IMR-90 (cell line): ENCODE measurements at regions not wholly inside any gene's neighbourhood (a gene's known extent, or its start where the extent isn't known, plus 50 kb on each side); places are given as distances from the start of the nearest gene placed in this dataset.

Experiments used
- ATAC-seq: fragments of 200-7000 bp; cut with Tn5 transposase; 2 replicates; pipeline ENCODE4 v1.9.1; 2020; ENCODE audit warnings: low read depth, mild to moderate bottlenecking, moderate library complexity
- BruUV-seq: library from RNA; stranded (reverse); fragments of 400-500 nt; replicated peaks from 2 replicates; lab custom pipeline; 2021; lab: Mats Ljungman, UMichigan
- CTCF ChIA-PET: fragments of 300-600 bp; formaldehyde crosslinking; extraction: SDS; loops from one replicate; lab custom pipeline; 2021; ENCODE audit warnings: antibody characterized with exemption; lab: Yijun Ruan, JAX
- POLR2A ChIA-PET: fragments of 300-600 bp; sonication (Branson Sonifier 250); formaldehyde crosslinking; loops from one replicate; lab custom pipeline; 2022; ENCODE audit warnings: antibody characterized with exemption; ENCODE audit not compliant: unreplicated experiment; lab: Charles Lee
- DNase-seq: peaks from one replicate; pipeline ENCODE4 v3.0.0; 2013
- H2AFZ ChIP-seq: replicated peaks from 2 replicates; pipeline ENCODE3; 2013; ENCODE audit warnings: low read length, mild to moderate bottlenecking; ENCODE audit not compliant: poor library complexity
- H2AK5ac ChIP-seq: 2 replicates; pipeline ENCODE4 v1.6.1; 2013; ENCODE audit warnings: low read depth, low read length, inconsistent platforms
- H2AK9ac ChIP-seq: replicated peaks from 2 replicates; pipeline ENCODE3; 2013; ENCODE audit warnings: mild to moderate bottlenecking, low read depth, low read length, moderate library complexity; ENCODE audit not compliant: poor library complexity
- H2BK120ac ChIP-seq: 2 replicates; pipeline ENCODE4 v1.6.1; 2013; ENCODE audit warnings: low read depth, low read length, inconsistent platforms
- H2BK15ac ChIP-seq: 3 replicates; pipeline ENCODE4 v1.6.1; 2013; ENCODE audit warnings: low read depth, low read length, inconsistent platforms
- H2BK20ac ChIP-seq: 2 replicates; pipeline ENCODE4 v1.6.1; 2013; ENCODE audit warnings: low read depth, mild to moderate bottlenecking, inconsistent platforms, low read length, moderate library complexity
- H2BK5ac ChIP-seq: 2 replicates; pipeline ENCODE4 v1.6.1; 2013; ENCODE audit warnings: mild to moderate bottlenecking, low read depth, low read length, inconsistent platforms; ENCODE audit not compliant: poor library complexity, severe bottlenecking
- H3K14ac ChIP-seq: replicated peaks from 2 replicates; pipeline ENCODE4 v1.6.1; 2013; ENCODE audit warnings: low read depth, low read length, inconsistent platforms
- H3K18ac ChIP-seq: 2 replicates; pipeline ENCODE4 v1.6.1; 2013; ENCODE audit warnings: low read depth, low read length, control low read depth
- H3K23ac ChIP-seq: 2 replicates; pipeline ENCODE4 v1.6.1; 2013; ENCODE audit warnings: low read depth, low read length, inconsistent platforms
- H3K27ac ChIP-seq: 2 replicates; pipeline ENCODE4 v1.5.1; 2013; ENCODE audit warnings: mild to moderate bottlenecking, control low read depth, low read length; ENCODE audit not compliant: insufficient read depth
- H3K27me3 ChIP-seq: 2 replicates; pipeline ENCODE4 v1.6.1; 2013; ENCODE audit warnings: low read length; ENCODE audit not compliant: control insufficient read depth, insufficient read depth
- H3K36me3 ChIP-seq: 2 replicates; pipeline ENCODE4 v1.6.1; 2013; ENCODE audit warnings: low read length, mixed read lengths; ENCODE audit not compliant: control insufficient read depth, insufficient read depth
- H3K4ac ChIP-seq: 2 replicates; pipeline ENCODE4 v1.6.1; 2013; ENCODE audit warnings: low read depth, low read length, inconsistent platforms
- H3K4me1 ChIP-seq: 2 replicates; pipeline ENCODE4 v1.6.1; 2013; ENCODE audit warnings: low read length, mixed read lengths; ENCODE audit not compliant: control insufficient read depth, insufficient read depth
- H3K4me2 ChIP-seq: 2 replicates; pipeline ENCODE4 v1.6.1; 2013; ENCODE audit warnings: low read depth, mild to moderate bottlenecking, control low read depth, low read length, moderate library complexity
- H3K4me3 ChIP-seq: 2 replicates; pipeline ENCODE4 v1.5.1; 2013; ENCODE audit warnings: low read depth, mild to moderate bottlenecking, control low read depth, low read length, moderate library complexity; ENCODE audit not compliant: insufficient read depth
- H3K56ac ChIP-seq: 2 replicates; pipeline ENCODE4 v1.6.1; 2013; ENCODE audit warnings: low read length, inconsistent platforms; ENCODE audit not compliant: insufficient read depth; ENCODE audit errors: extremely low read depth
- H3K79me1 ChIP-seq, 2 experiments: 2 replicates each; pipeline ENCODE4 v1.6.1; 2013; ENCODE audit warnings: low read length in 2 of 2, inconsistent platforms in 1 of 2, low read depth in 1 of 2
- H3K9ac ChIP-seq: 2 replicates; pipeline ENCODE4 v1.6.1; 2013; ENCODE audit warnings: low read depth, low read length, control low read depth
- H3K9me1 ChIP-seq: 2 replicates; pipeline ENCODE4 v1.6.1; 2013; ENCODE audit warnings: low read length, inconsistent platforms; ENCODE audit not compliant: insufficient read depth
- H3K9me3 ChIP-seq: 2 replicates; pipeline ENCODE4 v1.6.1; 2013; ENCODE audit warnings: low read length; ENCODE audit not compliant: control insufficient read depth, insufficient read depth
- H4K20me1 ChIP-seq: 2 replicates; pipeline ENCODE4 v1.6.1; 2013; ENCODE audit warnings: low read length, inconsistent platforms; ENCODE audit not compliant: insufficient read depth
- H4K5ac ChIP-seq: 2 replicates; pipeline ENCODE4 v1.6.1; 2013; ENCODE audit warnings: mild to moderate bottlenecking, low read depth, low read length, control low read depth
- H4K8ac ChIP-seq, 2 experiments: 2 replicates each; pipeline ENCODE4 v1.6.1; 2013; ENCODE audit warnings: low read depth in 2 of 2, low read length in 2 of 2, control low read depth in 1 of 2, inconsistent platforms in 1 of 2
- H4K91ac ChIP-seq: 2 replicates; pipeline ENCODE4 v1.6.1; 2013; ENCODE audit warnings: low read depth, low read length, inconsistent platforms; ENCODE audit not compliant: insufficient read depth
- ELK1 ChIP-seq: fragments of 150-350 bp; IDR thresholded peaks from 2 replicates; pipeline ENCODE4 v1.6.1; 2016; ENCODE audit warnings: low read depth, mild to moderate bottlenecking, low read length, moderate library complexity, borderline replicate concordance
- MAFK ChIP-seq: IDR thresholded peaks from 2 replicates; pipeline ENCODE4 v1.6.1; 2012; ENCODE audit warnings: low read depth, low read length, improper control_type of control experiment
- MAZ ChIP-seq: IDR thresholded peaks from 2 replicates; pipeline ENCODE4 v1.6.1; 2012; ENCODE audit warnings: low read depth, mild to moderate bottlenecking, low read length, improper control_type of control experiment, moderate library complexity, borderline replicate concordance
- MXI1 ChIP-seq: IDR thresholded peaks from 2 replicates; pipeline ENCODE4 v1.6.1; 2012; ENCODE audit warnings: low read depth, mild to moderate bottlenecking, low read length, moderate library complexity, borderline replicate concordance
- RCOR1 ChIP-seq: IDR thresholded peaks from 2 replicates; pipeline ENCODE4 v1.6.1; 2012; ENCODE audit warnings: mild to moderate bottlenecking, low read length, improper control_type of control experiment; ENCODE audit not compliant: insufficient replicate concordance
- USF2 ChIP-seq: fragments of 150-350 bp; IDR thresholded peaks from 2 replicates; pipeline ENCODE4 v1.6.1; 2017; ENCODE audit warnings: mild to moderate bottlenecking, antibody characterized with exemption, low read length, low read depth
- WGBS, 2 experiments: methylation state at CpG; one replicate each; pipeline versions ENCODE4 v1.1.5 to v1.1.7; 2013; ENCODE audit warnings: missing lambda C conversion rate in 2 of 2; ENCODE audit not compliant: insufficient read length in 1 of 2; ENCODE audit errors: extremely low coverage in 2 of 2; 5-methylcytosine and 5-hydroxymethylcytosine counted together
- dilution Hi-C: fragments of 300-500 bp; cut with HindIII; formaldehyde crosslinking; loops from one replicate; pipeline ENCODE4 v1.14.3; 2018; ENCODE audit warnings: low sequenced_read_pairs; ENCODE audit not compliant: unreplicated experiment
- in situ Hi-C: fragments of 300-500 bp; cut with MboI; formaldehyde crosslinking; loops from 3 replicates; pipeline ENCODE4 v1.14.3; 2019; ENCODE audit warnings: low sequenced_read_pairs, inconsistent platforms, mixed read lengths
- intact Hi-C: fragments of 100-400 bp; cut with micrococcal nuclease; formaldehyde crosslinking; loops from 2 replicates; pipeline ENCODE4 v1.10.0; 2022

- dilution Hi-C loops: no loop called here
Measured at GRCh38 chr12:87171356-87171755, 857.8 kb downstream of the C12orf50 start.

More at GRCh38 chr12:87171356-87171755, 857.8 kb downstream of the C12orf50 start:
- Histone ChIP-seq H2BK20ac (no peak overlapping the region), H4K8ac (no peak overlapping the region), H3K4me2 (no peak overlapping the region), H3K4me3 (no peak overlapping the region), H3K27me3 (no peaks in the 10 kb centered on the region), H2BK120ac (no peak overlapping the region), H3K18ac (no peak overlapping the region), H3K36me3 (no peaks in the 10 kb centered on the region), H3K79me1 (no peaks in the 10 kb centered on the region), H3K56ac (no peak overlapping the region), H3K4me1 (no peaks in the 10 kb centered on the region), H3K4ac (no peak overlapping the region), H4K5ac (no peak overlapping the region), H2BK5ac (no peak overlapping the region), H3K23ac (no peak overlapping the region), H4K91ac (no peak overlapping the region), H4K20me1 (no peaks in the 10 kb centered on the region), H3K9me3 (no peaks in the 10 kb centered on the region), H3K27ac (no peak overlapping the region), H2AK5ac (no peak overlapping the region), H2BK15ac (no peak overlapping the region), H3K9me1 (no peaks in the 10 kb centered on the region), H2AK9ac (no peak overlapping the region), H3K14ac (no peak overlapping the region), H2AFZ (no peak overlapping the region), H3K9ac (no peak overlapping the region)
- in situ Hi-C loops (no loop called here), intact Hi-C loops (no loop called here)
- BruUV-seq: no TSS peak
- ChIA-PET CTCF (no interaction called here), POLR2A (interaction anchor here (0.5 kb wide), 1 partner anchor 200 kb away, joined by 24 read pairs; no protein-coding TSS in a partner anchor)
- ATAC-seq (no peak), DNase-seq (no peak)
- TF ChIP-seq ELK1: no peak
- no peak for TF ChIP-seq MAFK
- no peak for TF ChIP-seq USF2
- no peak for TF ChIP-seq MAZ
- TF ChIP-seq MXI1: no peak
- no peak for TF ChIP-seq RCOR1
- 96% methylated on average over 5 of the region's 16 CpGs; no CpG with 5 or more reads in 1 of the 2 experiments for WGBS, 2 experiments
